A673 (cell line): ENCODE measurements at regions not wholly inside any gene's neighbourhood (a gene's known extent, or its start where the extent isn't known, plus 50 kb on each side); places are given as distances from the start of the nearest gene placed in this dataset.
"Not testable (repeated sequence)": the region's sequence is repeated elsewhere in the genome, so short reads cannot be mapped to it uniquely, and the experiment has no call there.

ENCODE experiments used
- BruUV-seq: library from RNA; stranded (reverse); fragments of 400-500 nt; replicated peaks from 2 replicates; lab custom pipeline; 2021; lab: Mats Ljungman, UMichigan
- CTCF ChIA-PET: fragments of 300-600 bp; sonication (Branson Sonifier 250); formaldehyde crosslinking; loops from one replicate; lab custom pipeline; 2022; ENCODE audit warnings: antibody characterized with exemption; lab: Charles Lee
- POLR2A ChIA-PET: fragments of 300-600 bp; sonication (Branson Sonifier 250); formaldehyde crosslinking; loops from one replicate; lab custom pipeline; 2022; ENCODE audit warnings: antibody characterized with exemption; ENCODE audit not compliant: low non-redundant PET; lab: Charles Lee
- DNase-seq: peaks from one replicate; pipeline ENCODE4 v3.0.0-alpha.2; 2015; ENCODE audit warnings: low spot score
- H3K27ac ChIP-seq: fragments of 200-600 bp; sonication (generic); 2 replicates; pipeline ENCODE4 v1.5.1; 2016; ENCODE audit warnings: mixed run types, low read depth, mild to moderate bottlenecking, mixed read lengths, antibody characterized with exemption, low read length; ENCODE audit not compliant: poor library complexity, severe bottlenecking
- H3K27me3 ChIP-seq: fragments of 200-600 bp; sonication (generic); replicated peaks from 2 replicates; pipeline ENCODE4 v1.6.1; 2017; ENCODE audit warnings: mixed run types, low read depth, mild to moderate bottlenecking, mixed read lengths, antibody characterized with exemption, low read length; ENCODE audit not compliant: insufficient read depth, poor library complexity
- H3K36me3 ChIP-seq: fragments of 200-600 bp; sonication (generic); 2 replicates; pipeline ENCODE4 v1.6.1; 2016; ENCODE audit warnings: mixed run types, mild to moderate bottlenecking, mixed read lengths, antibody characterized with exemption, low read length; ENCODE audit not compliant: insufficient read depth, poor library complexity, severe bottlenecking
- H3K4me1 ChIP-seq: fragments of 200-600 bp; sonication (generic); 2 replicates; pipeline ENCODE4 v1.6.1; 2017; ENCODE audit warnings: mixed run types, mild to moderate bottlenecking, mixed read lengths, antibody characterized with exemption, low read length; ENCODE audit not compliant: insufficient read depth, poor library complexity, severe bottlenecking
- H3K4me3 ChIP-seq: fragments of 200-600 bp; sonication (generic); 2 replicates; pipeline ENCODE4 v1.5.1; 2016; ENCODE audit warnings: low read depth, mixed run types, mild to moderate bottlenecking, mixed read lengths, low read length; ENCODE audit not compliant: poor library complexity, severe bottlenecking
- H3K9me3 ChIP-seq: fragments of 200-600 bp; sonication (generic); 2 replicates; pipeline ENCODE4 v1.6.1; 2016; ENCODE audit warnings: mixed run types, low read depth, mild to moderate bottlenecking, mixed read lengths, antibody characterized with exemption, low read length; ENCODE audit not compliant: poor library complexity, severe bottlenecking
- EZH2 ChIP-seq: fragments of 200-600 bp; sonication (generic); IDR thresholded peaks from 2 replicates; pipeline ENCODE4 v1.6.1; 2017; ENCODE audit warnings: borderline replicate concordance, low read depth, mild to moderate bottlenecking, mixed read lengths, antibody characterized with exemption, low read length; ENCODE audit not compliant: poor library complexity, severe bottlenecking
- intact Hi-C: fragments of 100-400 bp; cut with micrococcal nuclease; formaldehyde crosslinking; loops from one replicate; pipeline ENCODE4 v1.10.0; 2022; ENCODE audit not compliant: unreplicated experiment
- TF ChIP-seq, protein P1 (sequence below): fragments of 300-800, 200-600 bp; sonication (generic); conservative IDR thresholded peaks from 2 replicates; pipeline ENCODE4 v1.5.1; 2017; ENCODE audit warnings: low read depth, mild to moderate bottlenecking, antibody characterized with exemption, low read length, moderate library complexity, mixed read lengths

- no TSS peak for BruUV-seq
- no peak for DNase-seq
- Histone ChIP-seq H3K4me3 (no peak overlapping the region), H3K4me1 (no peaks in the 10 kb centered on the region), H3K27ac (no peak overlapping the region), H3K27me3 (no peaks in the 10 kb centered on the region), H3K36me3 (no peaks in the 10 kb centered on the region), H3K9me3 (no peaks in the 10 kb centered on the region)
- ChIA-PET POLR2A (no interaction called here), CTCF (no interaction called here)
- intact Hi-C loops, result no loop called here
- TF ChIP-seq, protein P1, sequence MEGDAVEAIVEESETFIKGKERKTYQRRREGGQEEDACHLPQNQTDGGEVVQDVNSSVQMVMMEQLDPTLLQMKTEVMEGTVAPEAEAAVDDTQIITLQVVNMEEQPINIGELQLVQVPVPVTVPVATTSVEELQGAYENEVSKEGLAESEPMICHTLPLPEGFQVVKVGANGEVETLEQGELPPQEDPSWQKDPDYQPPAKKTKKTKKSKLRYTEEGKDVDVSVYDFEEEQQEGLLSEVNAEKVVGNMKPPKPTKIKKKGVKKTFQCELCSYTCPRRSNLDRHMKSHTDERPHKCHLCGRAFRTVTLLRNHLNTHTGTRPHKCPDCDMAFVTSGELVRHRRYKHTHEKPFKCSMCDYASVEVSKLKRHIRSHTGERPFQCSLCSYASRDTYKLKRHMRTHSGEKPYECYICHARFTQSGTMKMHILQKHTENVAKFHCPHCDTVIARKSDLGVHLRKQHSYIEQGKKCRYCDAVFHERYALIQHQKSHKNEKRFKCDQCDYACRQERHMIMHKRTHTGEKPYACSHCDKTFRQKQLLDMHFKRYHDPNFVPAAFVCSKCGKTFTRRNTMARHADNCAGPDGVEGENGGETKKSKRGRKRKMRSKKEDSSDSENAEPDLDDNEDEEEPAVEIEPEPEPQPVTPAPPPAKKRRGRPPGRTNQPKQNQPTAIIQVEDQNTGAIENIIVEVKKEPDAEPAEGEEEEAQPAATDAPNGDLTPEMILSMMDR, result no peak
- TF ChIP-seq EZH2, result no peak
These were observed 215.5 kb upstream of the KCNN2 start for GRCh38 chr5:114146398-114146797.

DNA sequence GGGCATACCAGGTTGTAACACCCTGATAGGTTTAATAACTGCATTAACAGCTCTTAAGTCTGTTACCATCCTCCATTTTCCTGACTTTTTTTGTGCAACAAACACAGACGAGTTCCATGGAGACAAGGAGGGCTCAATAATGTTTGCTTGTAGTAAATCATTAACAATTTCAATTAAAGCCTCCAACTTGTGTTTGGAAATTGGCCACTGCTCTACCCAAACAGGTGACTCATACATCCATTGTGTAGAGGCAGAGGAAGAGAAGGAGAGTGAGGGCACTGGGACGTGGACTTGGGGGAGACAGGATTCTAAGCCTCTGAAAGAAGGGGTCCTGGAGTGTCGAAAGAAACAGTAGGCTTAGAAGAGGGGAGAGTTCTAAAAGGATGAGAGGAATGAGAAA, 213.6 kb upstream of the KCNN2 start:
- CTCF ChIA-PET, result no interaction called here
- intact Hi-C loops, result no loop called here
- POLR2A ChIA-PET, result no interaction called here
- Histone ChIP-seq H3K4me1 (no peaks in the 10 kb centered on the region), H3K9me3 (no peaks in the 10 kb centered on the region), H3K27me3 (no peaks in the 10 kb centered on the region), H3K27ac (no peak overlapping the region), H3K4me3 (no peak overlapping the region), H3K36me3 (no peaks in the 10 kb centered on the region)
- TF ChIP-seq, protein P1, result no peak
- no peak for TF ChIP-seq EZH2
- no peak for DNase-seq
- BruUV-seq, result no TSS peak

- BruUV-seq, H3K4me1 ChIP-seq, H3K27ac ChIP-seq, intact Hi-C loops, DNase-seq, POLR2A ChIA-PET, H3K27me3 ChIP-seq, H3K9me3 ChIP-seq, H3K36me3 ChIP-seq, CTCF ChIA-PET, H3K4me3 ChIP-seq: not testable (repeated sequence)
These were observed 213.1 kb upstream of the KCNN2 start for GRCh38 chr5:114148728-114149127.

DNA sequence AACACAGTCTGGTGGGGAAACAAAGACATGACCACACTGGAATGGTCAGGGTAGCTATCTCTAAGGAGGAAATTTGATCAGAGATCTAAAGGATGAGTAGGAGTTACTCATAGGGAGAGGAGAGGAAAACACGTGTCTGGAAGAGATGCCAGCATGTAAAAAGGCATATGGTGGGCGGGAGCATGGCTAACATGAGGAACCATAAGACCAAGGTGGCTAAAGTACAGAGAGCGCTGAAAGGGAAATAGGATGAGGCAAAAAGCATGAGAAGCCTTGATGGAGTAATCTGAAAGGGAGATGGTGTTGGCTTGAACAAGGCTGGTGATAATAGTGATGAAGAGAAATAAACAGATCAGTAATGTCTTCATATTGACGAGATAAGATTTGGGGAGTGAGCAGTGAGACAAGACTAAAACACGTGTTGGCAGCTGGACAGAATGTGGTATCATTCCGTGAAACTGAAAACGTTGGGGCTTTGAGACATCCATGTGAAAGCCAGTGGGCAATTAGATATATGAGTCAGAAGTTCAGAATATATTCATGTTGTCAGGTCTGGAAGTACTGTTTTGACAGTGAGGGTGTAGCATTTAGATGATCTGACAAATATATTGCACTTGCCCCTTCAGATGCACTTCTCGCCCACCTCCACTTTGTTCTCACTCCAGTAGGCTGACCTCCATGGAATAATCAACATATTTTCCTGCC, 209.1 kb upstream of the KCNN2 start:
- Histone ChIP-seq H3K27me3 (no peaks in the 10 kb centered on the region), H3K27ac (no peak overlapping the region), H3K36me3 (no peaks in the 10 kb centered on the region), H3K4me1 (no peaks in the 10 kb centered on the region), H3K9me3 (no peaks in the 10 kb centered on the region), H3K4me3 (no peak overlapping the region)
- intact Hi-C loops, result no loop called here
- BruUV-seq, result no TSS peak
- DNase-seq, result no peak
- ChIA-PET CTCF (no interaction called here), POLR2A (no interaction called here)
- no peak for TF ChIP-seq EZH2
- TF ChIP-seq, protein P1, result no peak
